ENCODE measurements at regions not wholly inside any gene's neighbourhood (a gene's known extent, or its start where the extent isn't known, plus 50 kb on each side); places are given as distances from the start of the nearest gene placed in this dataset.

DNA sequence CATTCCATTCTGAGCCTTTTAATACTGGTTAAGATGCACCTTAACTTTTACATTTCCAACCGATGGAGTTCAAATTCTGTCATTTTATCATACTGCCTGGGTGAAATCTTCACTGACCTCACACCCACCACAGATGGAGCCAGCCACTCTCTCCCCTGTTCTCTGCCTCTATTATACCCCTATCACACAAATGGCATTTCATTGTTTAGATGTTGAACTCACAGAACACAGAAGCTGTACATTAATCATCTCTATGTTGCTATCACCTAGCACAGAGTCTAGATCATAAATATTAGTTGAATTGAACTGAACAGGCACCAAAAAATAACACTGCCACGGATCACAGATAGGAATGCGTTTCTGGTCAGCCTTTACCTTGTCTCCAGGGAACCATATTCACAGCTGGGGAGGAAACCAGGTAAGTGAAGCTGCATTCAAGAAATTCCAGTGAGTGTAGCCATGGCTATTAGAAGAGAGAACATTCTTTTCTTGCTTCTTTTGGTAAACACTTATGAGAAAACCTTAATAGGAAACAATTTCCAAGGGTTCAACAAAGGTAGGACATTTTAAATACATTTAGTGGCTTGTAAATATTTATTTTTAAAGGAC lies 194.9 kb upstream of the RMST start:
- DNase-seq (ENCODE audit: extremely low read depth in 1 of 2, low read depth in 1 of 2), result no peak

DNA sequence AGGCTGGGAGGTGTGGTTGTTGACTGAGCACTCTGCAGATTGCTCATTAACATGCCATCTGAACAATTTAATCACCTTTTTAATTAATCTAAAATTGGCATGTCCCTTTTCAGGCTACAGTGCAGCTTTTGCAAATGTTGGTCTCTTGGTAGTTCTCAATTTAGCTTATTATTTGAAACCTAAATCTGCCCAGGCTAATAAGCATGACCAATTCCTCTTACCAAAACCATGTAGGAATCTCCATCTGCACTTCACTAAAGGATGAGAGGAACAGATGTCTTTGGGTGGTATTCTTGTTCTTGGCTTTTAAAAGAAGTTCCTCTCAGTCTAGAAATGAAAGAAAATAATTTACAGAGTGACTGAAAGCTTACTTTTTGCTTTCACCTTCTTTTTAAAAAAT lies 190.1 kb upstream of the RMST start:
- no peak for DNase-seq (ENCODE audit: extremely low read depth in 1 of 2, low read depth in 1 of 2)

DNA sequence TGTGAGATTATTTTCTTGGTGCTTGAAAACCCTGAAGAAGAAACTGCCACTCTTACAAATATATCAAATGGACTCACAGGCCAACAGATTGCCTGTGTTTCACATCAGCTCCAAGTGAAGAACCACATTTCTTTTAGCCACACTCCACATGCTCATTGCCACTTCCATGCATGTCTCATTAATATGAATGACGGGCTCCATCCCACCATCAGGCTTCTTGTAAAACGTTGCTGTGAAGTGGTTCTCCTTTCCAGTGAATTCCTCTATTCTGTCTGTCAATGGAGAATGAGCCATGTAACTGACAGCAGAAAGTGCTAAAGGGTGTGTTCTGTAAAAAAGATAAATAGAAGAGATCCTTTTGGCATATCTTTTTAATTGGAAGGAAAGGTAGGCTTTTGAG lies 188.2 kb upstream of the RMST start:
- no peak for DNase-seq (ENCODE audit: extremely low read depth in 1 of 2, low read depth in 1 of 2)

DNA sequence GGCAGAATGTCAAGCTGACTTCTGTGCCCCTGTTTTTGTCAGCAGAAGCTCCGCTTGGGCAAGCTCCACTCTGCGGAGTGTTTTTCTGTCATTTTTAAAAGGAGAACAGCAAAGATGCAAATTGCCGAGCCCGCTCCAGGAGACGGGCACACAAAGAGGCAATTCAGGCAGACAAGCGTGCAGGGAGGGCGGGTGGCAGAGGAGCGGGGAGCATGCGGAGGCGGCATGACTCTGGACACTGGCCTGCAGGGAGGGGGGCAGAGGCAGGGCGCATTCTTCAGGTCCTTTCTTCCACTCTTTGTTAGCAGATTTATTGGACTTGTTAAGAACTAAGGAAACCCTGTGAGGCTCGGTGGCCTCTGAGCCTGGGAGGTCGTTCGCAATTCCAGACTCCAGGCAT lies 187.3 kb upstream of the RMST start:
- DNase-seq (ENCODE audit: extremely low read depth in 1 of 2, low read depth in 1 of 2), result no peak

DNA sequence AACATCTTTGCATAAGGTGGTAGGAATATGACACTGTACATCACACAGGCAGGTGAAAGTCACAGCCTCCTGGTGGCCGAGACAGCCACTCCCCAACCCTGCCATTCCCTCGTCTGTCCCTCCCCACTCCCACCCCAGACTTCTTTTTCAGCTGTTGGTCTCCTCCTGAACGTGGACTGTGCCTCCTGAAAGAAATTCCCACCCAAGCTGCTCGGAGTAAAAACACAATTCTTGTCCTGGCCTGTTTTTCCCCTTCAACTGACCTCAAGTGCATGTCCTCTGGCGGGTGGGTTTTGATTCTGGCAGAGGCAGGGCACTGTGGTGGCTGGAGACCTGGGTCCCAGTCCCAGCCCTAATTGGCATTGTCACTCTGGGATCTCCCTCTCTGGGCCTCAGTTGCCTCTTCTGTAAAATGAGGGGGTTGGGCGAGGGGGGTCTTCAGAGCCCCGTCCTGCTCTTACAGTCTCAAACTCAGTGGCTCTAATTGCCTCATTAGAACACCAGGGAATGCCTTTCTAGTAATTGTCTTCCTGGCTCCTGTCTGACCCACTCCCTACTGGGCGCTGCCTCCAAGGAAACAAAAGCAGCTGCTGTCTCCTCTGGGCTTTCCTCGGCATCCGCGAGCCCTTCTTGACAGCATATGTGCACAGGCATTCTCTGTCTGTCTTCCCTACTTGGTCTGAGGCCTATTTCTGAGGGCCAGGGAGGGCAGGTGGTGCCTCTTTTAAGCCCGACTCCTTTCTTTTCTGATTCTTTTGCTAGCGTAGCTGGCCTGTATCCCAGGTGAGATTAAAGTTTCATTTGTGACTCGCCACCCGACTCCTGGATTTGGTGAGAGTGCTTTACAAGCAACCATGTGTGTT lies 186.6 kb upstream of the RMST start:
- no peak for DNase-seq (ENCODE audit: extremely low read depth in 1 of 2, low read depth in 1 of 2)

- DNase-seq (ENCODE audit: extremely low read depth in 1 of 2, low read depth in 1 of 2), result no peak
These were observed 185.8 kb upstream of the RMST start for GRCh38 chr12:97276661-97277429.

DNA sequence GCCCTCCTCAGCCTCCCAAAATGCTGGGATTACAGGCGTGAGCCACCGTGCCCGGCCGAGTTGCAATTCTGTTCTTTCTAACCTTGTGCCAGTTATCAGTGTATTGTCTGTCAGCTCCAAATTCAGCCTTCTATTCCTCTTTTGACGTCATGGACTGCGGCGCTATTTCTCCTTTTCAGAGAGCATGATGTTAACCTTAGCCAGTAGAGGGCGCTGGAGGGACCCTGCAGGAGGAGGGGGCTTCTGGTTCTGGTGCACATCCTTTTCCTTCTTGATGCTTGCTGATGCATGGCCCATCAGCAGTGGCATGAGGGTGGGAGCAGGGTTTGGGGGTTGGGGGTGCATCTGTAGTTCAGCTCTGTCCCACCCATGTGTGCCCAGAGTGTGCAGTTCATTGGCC lies 179.3 kb upstream of the RMST start:
- DNase-seq (ENCODE audit: extremely low read depth in 1 of 2, low read depth in 1 of 2), result no peak

GRCh38 chr12:97288531-97288930 lies 174.1 kb upstream of the RMST start:
- DNase-seq (ENCODE audit: extremely low read depth in 1 of 2, low read depth in 1 of 2), result no peak

DNA sequence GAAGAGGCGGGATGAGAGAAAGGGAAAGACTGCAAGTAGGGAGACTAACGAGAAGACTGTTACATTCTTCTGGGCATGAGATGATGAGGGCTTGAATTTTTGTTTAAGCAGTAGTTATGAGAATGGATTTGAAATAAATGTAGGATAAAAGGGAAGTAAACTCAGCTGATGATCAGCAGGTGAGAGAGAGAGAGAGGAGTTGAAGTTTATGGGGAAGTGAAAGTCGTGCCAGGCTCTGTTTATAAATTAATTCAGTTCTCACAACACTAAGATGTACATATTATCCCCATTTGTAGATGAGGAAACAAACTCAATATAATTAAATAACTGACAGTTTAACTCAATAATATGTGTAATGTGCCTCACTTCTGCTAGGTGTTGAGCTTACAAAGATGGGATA lies 170.0 kb upstream of the RMST start:
- no peak for DNase-seq (ENCODE audit: extremely low read depth in 1 of 2, low read depth in 1 of 2)

- DNase-seq (ENCODE audit: extremely low read depth in 1 of 2, low read depth in 1 of 2), result no peak
These were observed 169.1 kb upstream of the RMST start for GRCh38 chr12:97293541-97293940.

- no peak for DNase-seq (ENCODE audit: extremely low read depth in 1 of 2, low read depth in 1 of 2)
These were observed 162.8 kb upstream of the RMST start for GRCh38 chr12:97299847-97300246.

DNA sequence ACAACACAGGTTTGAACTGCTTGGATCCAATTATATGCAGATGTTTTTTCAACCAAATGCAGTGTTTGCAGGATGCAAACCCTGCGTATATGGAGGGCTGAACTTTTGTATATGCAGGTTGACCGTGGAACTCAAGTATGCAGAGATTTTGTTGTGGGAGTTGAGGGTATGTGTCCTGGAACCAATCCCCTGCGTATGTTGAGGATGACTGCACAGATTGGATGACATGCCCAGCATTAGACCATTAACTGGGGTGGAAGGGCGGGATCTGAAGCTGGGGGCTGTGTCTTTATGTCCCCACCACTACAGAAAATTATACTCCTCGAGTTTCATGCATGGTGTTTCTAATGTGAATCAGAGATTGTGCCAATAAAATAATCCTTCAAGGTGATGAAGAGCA lies 162.2 kb upstream of the RMST start:
- DNase-seq (ENCODE audit: extremely low read depth in 1 of 2, low read depth in 1 of 2), result no peak

DNA sequence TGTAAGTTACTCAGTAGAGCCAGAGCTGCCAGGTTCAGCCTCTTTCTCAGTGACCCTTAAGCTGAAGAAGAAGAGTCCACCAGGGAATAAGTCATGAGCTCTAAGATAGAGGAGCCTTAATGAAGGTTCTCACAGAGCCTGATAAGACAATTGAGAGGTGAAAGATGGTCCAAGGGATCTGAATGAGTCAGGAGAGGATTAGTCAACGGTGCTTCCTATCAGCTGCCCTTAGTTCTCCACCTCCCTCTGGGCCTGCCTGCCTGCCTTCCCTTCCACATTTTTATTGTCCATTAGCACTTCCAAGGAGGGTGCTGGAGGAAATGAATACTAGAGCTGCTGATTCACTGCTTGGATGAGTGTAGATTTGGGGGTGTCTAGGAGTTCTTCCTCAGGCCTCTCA lies 161.7 kb upstream of the RMST start:
- DNase-seq (ENCODE audit: extremely low read depth in 1 of 2, low read depth in 1 of 2), result no peak

- no peak for DNase-seq (ENCODE audit: extremely low read depth in 1 of 2, low read depth in 1 of 2)
These were observed 161.0 kb upstream of the RMST start for GRCh38 chr12:97301576-97301975.

DNA sequence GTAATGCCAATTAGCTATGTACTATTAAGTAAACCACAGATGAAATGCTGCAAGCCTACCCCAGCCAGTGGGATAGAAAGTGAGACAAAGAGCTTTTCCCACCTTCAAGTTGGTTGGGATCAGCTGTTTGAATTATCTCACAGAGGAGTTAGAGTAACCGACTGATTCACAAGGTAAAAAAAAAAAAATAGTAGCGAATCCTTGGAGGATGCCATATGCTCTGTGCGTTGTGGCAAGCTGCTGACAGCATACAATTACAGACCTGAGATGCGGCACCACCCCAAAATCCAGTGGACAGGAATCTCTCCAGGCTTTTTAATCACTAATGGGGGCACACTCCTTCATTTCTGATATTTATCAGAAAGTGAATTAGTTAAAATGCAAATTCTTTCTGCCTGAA lies 157.0 kb upstream of the RMST start:
- DNase-seq (ENCODE audit: extremely low read depth in 1 of 2, low read depth in 1 of 2), result no peak

GRCh38 chr12:97306147-97306546 lies 156.5 kb upstream of the RMST start:
- DNase-seq (ENCODE audit: extremely low read depth in 1 of 2, low read depth in 1 of 2), result no peak

DNA sequence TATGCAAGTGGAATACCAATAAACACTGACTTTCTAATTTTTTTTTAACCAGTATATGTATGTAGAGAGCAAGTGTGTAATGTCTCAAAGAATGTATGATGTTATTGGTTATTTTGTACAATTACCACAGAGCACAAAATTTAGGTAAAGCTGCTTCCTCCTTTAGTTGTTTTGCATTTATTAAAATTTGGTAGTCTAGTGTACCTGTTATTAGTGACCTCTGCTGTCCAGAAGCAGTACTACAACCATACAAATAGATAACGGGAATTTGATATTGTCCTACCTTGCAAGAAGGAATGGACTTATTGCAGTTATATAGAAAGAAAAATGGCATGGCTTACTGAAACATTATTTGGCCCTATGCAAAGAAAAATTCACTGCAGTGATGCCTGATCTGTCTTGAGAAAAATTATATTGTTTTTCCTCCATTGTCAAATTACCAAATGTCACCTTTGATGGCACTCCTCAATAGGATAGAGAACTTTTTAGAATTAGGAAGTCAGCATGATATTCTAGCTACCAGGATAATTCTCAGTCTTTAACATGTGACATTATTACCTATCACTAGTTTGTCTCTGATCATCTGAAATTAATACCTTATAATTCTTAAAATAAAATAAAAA lies 153.9 kb upstream of the RMST start:
- DNase-seq (ENCODE audit: extremely low read depth in 1 of 2, low read depth in 1 of 2), result no peak

DNA sequence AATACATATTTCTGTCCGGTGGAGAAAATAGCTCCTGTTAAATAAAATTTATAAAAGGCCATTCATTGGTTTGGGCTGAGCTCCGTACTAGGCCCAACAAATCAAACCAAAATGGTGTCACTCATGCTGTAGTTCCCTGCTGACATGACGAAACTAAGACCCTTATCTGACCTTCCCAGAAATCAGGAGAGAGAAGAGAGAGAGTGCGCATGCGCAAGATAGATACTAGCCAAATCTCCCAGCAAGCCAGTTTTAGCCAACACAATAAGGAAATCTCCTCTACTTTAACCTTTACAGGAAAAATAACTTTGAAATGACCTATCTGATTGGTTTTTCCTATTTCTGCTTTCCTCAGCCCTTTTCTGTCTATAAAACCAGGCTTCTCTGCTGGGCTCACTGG lies 152.7 kb upstream of the RMST start:
- no peak for DNase-seq (ENCODE audit: extremely low read depth in 1 of 2, low read depth in 1 of 2)

- no peak for DNase-seq (ENCODE audit: extremely low read depth in 1 of 2, low read depth in 1 of 2)
These were observed 150.0 kb upstream of the RMST start for GRCh38 chr12:97312570-97313135.

DNA sequence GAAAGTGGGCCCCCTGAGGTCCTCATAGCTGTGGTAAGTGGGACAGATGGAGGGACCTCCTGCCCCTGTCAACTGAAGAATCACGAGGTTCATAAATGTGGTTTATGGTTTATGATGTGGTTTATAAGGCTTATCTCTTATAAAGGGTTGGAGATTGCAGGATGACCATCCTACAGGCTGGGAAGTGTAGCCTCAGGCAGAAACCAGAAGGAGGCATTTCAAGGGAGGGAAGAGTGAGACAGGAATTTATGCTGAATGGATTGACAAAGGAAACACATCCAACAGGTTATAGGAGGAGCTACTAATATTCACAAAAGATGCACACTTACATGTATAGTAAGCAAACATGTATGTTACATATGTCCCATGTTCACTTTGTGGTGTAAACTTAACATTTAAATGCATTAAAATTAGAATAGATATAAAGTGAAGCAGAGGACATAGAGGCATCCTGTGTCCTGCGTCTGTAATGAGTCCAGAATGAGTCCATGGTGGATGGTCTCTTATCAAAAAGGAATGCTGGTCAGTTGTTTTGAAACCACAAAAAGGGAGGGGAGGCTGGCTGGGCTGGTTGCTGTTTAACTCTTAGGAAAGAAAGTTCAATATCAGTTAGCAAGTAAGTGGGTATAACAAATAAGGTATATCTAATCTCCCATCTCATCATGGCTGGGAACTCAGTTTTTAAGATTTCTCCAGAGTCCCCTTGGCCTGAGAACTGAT lies 149.0 kb upstream of the RMST start:
- DNase-seq (ENCODE audit: extremely low read depth in 1 of 2, low read depth in 1 of 2), result no peak

DNA sequence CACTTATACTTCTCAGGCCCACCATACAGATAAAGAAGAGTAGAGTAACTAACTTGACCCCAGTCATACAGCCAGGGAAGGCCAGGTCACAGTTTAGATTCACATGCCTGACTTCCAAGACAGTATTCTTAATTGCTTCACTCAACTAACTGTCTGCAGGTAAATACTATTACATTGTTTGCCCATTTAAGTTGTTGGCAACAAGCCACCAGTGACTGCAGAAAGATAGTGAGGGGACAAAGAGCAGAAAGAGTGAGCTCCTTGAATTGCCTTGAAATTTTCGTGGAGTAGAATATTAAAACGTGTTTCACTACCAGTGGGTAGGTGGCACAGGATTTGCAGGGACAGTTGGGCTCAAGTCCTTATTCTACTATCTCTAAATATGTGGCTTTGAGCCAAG lies 146.3 kb upstream of the RMST start:
- DNase-seq (ENCODE audit: extremely low read depth in 1 of 2, low read depth in 1 of 2), result no peak

Data from stimulated activated CD8-positive, alpha-beta memory T cell treated with anti-CD3 and anti-CD28 coated beads, Interleukin-7, amount 100 ng/mL, for 48 hours (primary cell).